ENCODE measurements at regions not wholly inside any gene's neighbourhood (a gene's known extent, or its start where the extent isn't known, plus 50 kb on each side); places are given as distances from the start of the nearest gene placed in this dataset.

- peak; percentile 74 for ATAC-seq
- Mint-ChIP-seq H3K36me3 (peaks cover 4% of the 10 kb centered on the region; the same call in 1 of the 2 replicates), H3K27ac (peak overlapping the region; percentile 74; the same call in 1 of the 2 replicates), H3K27me3 (ENCODE audit: low read depth) (no peaks in the 10 kb centered on the region), H3K4me1 (peaks cover 57% of the 10 kb centered on the region), H3K4me3 (no peak overlapping the region), H3K9me3 (peaks cover 5% of the 10 kb centered on the region; the same call in 1 of the 2 replicates)
- peak; percentile 20 for DNase-seq (ENCODE audit: low spot score)
- POLR2A ChIA-PET: no interaction called here
- no peak for TF ChIP-seq USF2 (CRISPR knock-in tag; IDR thresholded peaks at IDR 0.05)
- TF ChIP-seq ZNF423 (CRISPR knock-in tag; IDR thresholded peaks at IDR 0.05): no peak
- no peak for TF ChIP-seq ZNF671 (CRISPR knock-in tag; IDR thresholded peaks at IDR 0.05)
- TF ChIP-seq, protein P1, sequence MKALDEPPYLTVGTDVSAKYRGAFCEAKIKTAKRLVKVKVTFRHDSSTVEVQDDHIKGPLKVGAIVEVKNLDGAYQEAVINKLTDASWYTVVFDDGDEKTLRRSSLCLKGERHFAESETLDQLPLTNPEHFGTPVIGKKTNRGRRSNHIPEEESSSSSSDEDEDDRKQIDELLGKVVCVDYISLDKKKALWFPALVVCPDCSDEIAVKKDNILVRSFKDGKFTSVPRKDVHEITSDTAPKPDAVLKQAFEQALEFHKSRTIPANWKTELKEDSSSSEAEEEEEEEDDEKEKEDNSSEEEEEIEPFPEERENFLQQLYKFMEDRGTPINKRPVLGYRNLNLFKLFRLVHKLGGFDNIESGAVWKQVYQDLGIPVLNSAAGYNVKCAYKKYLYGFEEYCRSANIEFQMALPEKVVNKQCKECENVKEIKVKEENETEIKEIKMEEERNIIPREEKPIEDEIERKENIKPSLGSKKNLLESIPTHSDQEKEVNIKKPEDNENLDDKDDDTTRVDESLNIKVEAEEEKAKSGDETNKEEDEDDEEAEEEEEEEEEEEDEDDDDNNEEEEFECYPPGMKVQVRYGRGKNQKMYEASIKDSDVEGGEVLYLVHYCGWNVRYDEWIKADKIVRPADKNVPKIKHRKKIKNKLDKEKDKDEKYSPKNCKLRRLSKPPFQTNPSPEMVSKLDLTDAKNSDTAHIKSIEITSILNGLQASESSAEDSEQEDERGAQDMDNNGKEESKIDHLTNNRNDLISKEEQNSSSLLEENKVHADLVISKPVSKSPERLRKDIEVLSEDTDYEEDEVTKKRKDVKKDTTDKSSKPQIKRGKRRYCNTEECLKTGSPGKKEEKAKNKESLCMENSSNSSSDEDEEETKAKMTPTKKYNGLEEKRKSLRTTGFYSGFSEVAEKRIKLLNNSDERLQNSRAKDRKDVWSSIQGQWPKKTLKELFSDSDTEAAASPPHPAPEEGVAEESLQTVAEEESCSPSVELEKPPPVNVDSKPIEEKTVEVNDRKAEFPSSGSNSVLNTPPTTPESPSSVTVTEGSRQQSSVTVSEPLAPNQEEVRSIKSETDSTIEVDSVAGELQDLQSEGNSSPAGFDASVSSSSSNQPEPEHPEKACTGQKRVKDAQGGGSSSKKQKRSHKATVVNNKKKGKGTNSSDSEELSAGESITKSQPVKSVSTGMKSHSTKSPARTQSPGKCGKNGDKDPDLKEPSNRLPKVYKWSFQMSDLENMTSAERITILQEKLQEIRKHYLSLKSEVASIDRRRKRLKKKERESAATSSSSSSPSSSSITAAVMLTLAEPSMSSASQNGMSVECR (CRISPR knock-in tag; IDR thresholded peaks at IDR 0.05; ENCODE audit: borderline replicate concordance): no peak
- no peak for TF ChIP-seq GABPB1 (CRISPR knock-in tag; IDR thresholded peaks at IDR 0.05)
- TF ChIP-seq, protein P2, sequence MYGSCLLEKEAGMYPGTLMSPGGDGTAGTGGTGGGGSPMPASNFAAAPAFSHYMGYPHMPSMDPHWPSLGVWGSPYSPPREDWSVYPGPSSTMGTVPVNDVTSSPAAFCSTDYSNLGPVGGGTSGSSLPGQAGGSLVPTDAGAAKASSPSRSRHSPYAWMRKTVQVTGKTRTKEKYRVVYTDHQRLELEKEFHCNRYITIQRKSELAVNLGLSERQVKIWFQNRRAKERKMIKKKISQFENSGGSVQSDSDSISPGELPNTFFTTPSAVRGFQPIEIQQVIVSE (CRISPR knock-in tag; IDR thresholded peaks at IDR 0.05; ENCODE audit: borderline replicate concordance): no peak
- TF ChIP-seq, protein P3, sequence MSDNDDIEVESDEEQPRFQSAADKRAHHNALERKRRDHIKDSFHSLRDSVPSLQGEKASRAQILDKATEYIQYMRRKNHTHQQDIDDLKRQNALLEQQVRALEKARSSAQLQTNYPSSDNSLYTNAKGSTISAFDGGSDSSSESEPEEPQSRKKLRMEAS (CRISPR knock-in tag; IDR thresholded peaks at IDR 0.05): no peak
- TF ChIP-seq ATF2 (CRISPR knock-in tag; IDR thresholded peaks at IDR 0.05; ENCODE audit: borderline replicate concordance, low read depth): no peak
- no peak for TF ChIP-seq E2F1 (CRISPR knock-in tag; IDR thresholded peaks at IDR 0.05)
- CTCF ChIA-PET: interaction anchor here (1.5 kb wide), 1 partner anchor 450 kb away, joined by 5 read pairs; no protein-coding TSS in a partner anchor
Observed at GRCh38 chr4:133596459-133596858, 447.4 kb downstream of the PCDH10 start.

GRCh38 chr4:133594390-133595207 is 445.5 kb downstream of the PCDH10 start:
- peak overlapping the region; percentile 20; the same call in 1 of the 2 replicates for H3K4me3 Mint-ChIP-seq
- peaks cover 13% of the 10 kb centered on the region; the same call in 1 of the 2 replicates for H3K9me3 Mint-ChIP-seq
- peak overlapping the region; percentile 84 for H3K27ac Mint-ChIP-seq
- ChIA-PET CTCF (interaction anchor here (1.4 kb wide), 1 partner anchor 10 kb away, joined by 6 read pairs; no protein-coding TSS in a partner anchor), POLR2A (no interaction called here)
- H3K4me1 Mint-ChIP-seq: peaks cover 66% of the 10 kb centered on the region
- H3K27me3 Mint-ChIP-seq (ENCODE audit: low read depth): no peaks in the 10 kb centered on the region
- H3K36me3 Mint-ChIP-seq: peaks cover 4% of the 10 kb centered on the region; the same call in 1 of the 2 replicates
- no peak for DNase-seq (ENCODE audit: low spot score)
- ATAC-seq: no peak
- TF ChIP-seq ATF1 (CRISPR knock-in tag; IDR thresholded peaks at IDR 0.05): no peak
- TF ChIP-seq ZNF423 (CRISPR knock-in tag; IDR thresholded peaks at IDR 0.05): no peak
- TF ChIP-seq ZNF232 (CRISPR knock-in tag; IDR thresholded peaks at IDR 0.05): no peak
- TF ChIP-seq E2F5 (CRISPR knock-in tag; IDR thresholded peaks at IDR 0.05): no peak
- TF ChIP-seq NR2C2 (CRISPR knock-in tag; IDR thresholded peaks at IDR 0.05): no peak
- no peak for TF ChIP-seq SMAD3 (CRISPR knock-in tag; IDR thresholded peaks at IDR 0.05; ENCODE audit: borderline replicate concordance)
- TF ChIP-seq, protein P4, sequence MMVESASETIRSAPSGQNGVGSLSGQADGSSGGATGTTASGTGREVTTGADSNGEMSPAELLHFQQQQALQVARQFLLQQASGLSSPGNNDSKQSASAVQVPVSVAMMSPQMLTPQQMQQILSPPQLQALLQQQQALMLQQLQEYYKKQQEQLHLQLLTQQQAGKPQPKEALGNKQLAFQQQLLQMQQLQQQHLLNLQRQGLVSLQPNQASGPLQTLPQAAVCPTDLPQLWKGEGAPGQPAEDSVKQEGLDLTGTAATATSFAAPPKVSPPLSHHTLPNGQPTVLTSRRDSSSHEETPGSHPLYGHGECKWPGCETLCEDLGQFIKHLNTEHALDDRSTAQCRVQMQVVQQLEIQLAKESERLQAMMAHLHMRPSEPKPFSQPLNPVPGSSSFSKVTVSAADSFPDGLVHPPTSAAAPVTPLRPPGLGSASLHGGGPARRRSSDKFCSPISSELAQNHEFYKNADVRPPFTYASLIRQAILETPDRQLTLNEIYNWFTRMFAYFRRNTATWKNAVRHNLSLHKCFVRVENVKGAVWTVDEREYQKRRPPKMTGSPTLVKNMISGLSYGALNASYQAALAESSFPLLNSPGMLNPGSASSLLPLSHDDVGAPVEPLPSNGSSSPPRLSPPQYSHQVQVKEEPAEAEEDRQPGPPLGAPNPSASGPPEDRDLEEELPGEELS (CRISPR knock-in tag; IDR thresholded peaks at IDR 0.05): no peak
- TF ChIP-seq TEAD1 (CRISPR knock-in tag; IDR thresholded peaks at IDR 0.05): no peak

Data from WTC11 (cell line).